Activated CD8-positive, alpha-beta memory T cell treated with anti-CD3 and anti-CD28 coated beads for 4 hours (primary cell): ENCODE measurements at regions not wholly inside any gene's neighbourhood (a gene's known extent, or its start where the extent isn't known, plus 50 kb on each side); places are given as distances from the start of the nearest gene placed in this dataset.
"Not testable (repeated sequence)": the region's sequence is repeated elsewhere in the genome, so short reads cannot be mapped to it uniquely, and the experiment has no call there.

Experiments used
- DNase-seq, 2 donors: peaks; one replicate each; pipeline ENCODE4 v3.0.0-alpha.2; 2020; ENCODE audit warnings: low read depth in 2 of 2

GRCh38 chr2:595141-595815, 81.9 kb downstream of the TMEM18 start:
- DNase-seq, result no peak

GRCh38 chr2:594297-594949, 82.8 kb downstream of the TMEM18 start:
- no peak for DNase-seq

- no peak for DNase-seq
Measured at GRCh38 chr2:593356-594026, 83.7 kb downstream of the TMEM18 start.

GRCh38 chr2:592737-593136, 84.5 kb downstream of the TMEM18 start:
- DNase-seq, result no peak

- DNase-seq, result no peak
Measured at GRCh38 chr2:590214-591175, 86.7 kb downstream of the TMEM18 start.

GRCh38 chr2:589281-590130, 87.7 kb downstream of the TMEM18 start:
- no peak for DNase-seq

GRCh38 chr2:588074-588645, 89.0 kb downstream of the TMEM18 start:
- no peak for DNase-seq

- no peak for DNase-seq
Measured at GRCh38 chr2:587087-587960, 89.9 kb downstream of the TMEM18 start.

- DNase-seq, result no peak
Measured at GRCh38 chr2:586641-587076, 90.5 kb downstream of the TMEM18 start.

- no peak for DNase-seq
Measured at GRCh38 chr2:584863-585823, 92.1 kb downstream of the TMEM18 start.

- no peak for DNase-seq
Measured at GRCh38 chr2:583666-584065, 93.5 kb downstream of the TMEM18 start.

- no peak for DNase-seq
Measured at GRCh38 chr2:582792-583528, 94.2 kb downstream of the TMEM18 start.

- DNase-seq, result not testable (repeated sequence)
Measured at GRCh38 chr2:582289-582688, 94.9 kb downstream of the TMEM18 start.

- DNase-seq, result no peak
Measured at GRCh38 chr2:579961-580360, 97.2 kb downstream of the TMEM18 start.

GRCh38 chr2:579351-579886, 97.8 kb downstream of the TMEM18 start:
- no peak for DNase-seq

- DNase-seq, result no peak
Measured at GRCh38 chr2:576292-576691, 100.9 kb downstream of the TMEM18 start.

- no peak for DNase-seq
Measured at GRCh38 chr2:575727-576236, 101.4 kb downstream of the TMEM18 start.
